Inferior parietal cortex (tissue), 1 donor: ENCODE measurements at regions not wholly inside any gene's neighbourhood (a gene's known extent, or its start where the extent isn't known, plus 50 kb on each side); places are given as distances from the start of the nearest gene placed in this dataset.
"Not testable (repeated sequence)": the region's sequence is repeated elsewhere in the genome, so short reads cannot be mapped to it uniquely, and the experiment has no call there.

Experiments
- DNase-seq: peaks from one replicate; pipeline ENCODE4 v3.0.0-alpha.2; 2016; ENCODE audit errors: extremely low spot score

DNA sequence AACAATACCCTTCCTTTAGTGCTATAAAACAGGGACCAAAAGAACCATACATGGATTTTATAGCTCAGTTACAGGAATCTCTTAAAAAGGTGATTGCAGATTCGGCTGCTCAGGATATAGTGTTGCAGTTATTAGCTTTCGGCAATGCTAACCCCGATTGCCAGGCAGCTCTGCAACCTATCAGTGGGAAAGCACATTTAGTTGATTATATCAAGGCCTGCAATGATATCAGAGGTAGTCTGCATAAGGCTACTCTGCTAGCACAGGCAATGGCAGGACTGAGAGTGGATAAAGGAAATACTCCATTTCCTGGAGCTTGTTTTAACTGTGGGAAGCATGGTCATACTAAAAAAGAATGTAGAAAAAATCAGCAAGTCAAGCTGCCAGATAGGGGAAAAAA, 327.7 kb downstream of the REEP3 start:
- DNase-seq: not testable (repeated sequence)

DNA sequence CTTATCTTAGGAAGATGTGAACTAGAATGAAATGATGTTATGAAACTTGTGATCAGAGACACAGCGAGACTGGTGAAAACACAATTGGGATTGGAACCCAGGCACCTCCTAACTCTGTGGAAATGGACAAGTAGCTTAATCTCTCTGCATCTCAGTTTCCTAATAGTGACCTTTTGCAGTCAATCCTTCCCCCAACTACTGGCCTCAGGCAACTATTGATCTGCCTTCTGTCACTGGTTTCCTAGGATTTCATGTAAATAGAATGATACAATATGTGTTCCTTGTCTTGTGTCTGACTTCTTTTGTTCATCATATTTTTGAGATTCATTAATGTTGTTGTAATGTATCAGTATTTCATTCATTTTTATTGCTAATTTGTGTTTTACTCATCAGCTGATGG, 341.7 kb downstream of the REEP3 start:
- no peak for DNase-seq

- no peak for DNase-seq
Measured at GRCh38 chr10:63865210-63865609, 344.0 kb downstream of the REEP3 start.

DNA sequence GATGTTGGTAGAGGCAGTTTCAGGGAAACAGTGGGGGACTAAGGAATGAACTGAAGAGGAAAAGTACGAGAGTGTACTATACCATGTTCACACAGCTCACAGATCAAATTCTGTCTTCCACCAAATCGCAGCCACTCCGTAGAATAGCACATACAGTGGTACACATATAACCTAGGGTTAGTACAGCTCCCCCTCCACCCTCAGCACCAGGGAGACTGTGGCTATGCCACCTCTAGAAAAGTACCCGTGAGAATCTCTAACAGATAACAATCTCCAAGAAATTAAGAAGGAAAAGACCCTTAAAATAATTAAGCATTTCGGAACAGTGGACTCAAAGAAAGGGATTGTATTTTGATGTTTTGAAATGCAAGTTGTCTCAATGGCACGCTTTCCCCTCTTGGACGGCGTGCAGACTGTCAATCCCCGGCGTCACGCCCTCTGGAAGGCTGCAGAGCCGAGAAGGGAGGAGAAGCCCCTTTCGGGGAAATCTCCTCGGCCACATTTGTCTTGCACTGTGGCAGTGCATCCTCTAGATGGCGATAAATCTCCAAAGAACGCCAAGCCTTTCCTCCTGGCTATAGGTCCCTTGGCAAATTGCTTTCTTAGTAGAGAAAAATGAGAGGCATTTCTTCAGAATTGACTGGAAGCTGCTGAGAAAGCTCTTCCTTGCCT, 345.0 kb downstream of the REEP3 start:
- peak; percentile 82 for DNase-seq

DNA sequence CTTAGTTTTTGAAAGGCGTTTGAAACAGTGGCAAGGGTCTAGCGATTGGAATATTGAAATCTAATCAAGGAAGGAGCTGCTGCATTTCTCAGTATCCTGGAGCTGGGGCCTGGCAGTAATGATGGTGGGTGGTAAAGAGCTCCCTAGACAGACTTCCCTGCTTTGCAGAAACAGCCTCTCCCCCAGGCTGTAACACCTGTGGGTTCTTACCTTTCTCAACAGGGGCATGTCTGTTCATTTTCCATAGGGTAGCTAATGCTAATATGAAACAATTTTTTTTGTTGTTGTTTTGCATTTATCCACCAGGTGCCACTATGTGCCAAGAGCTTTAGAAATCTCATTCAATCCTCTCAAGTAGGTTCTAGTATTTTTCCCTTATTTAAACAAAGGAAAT, 345.5 kb downstream of the REEP3 start:
- peak; percentile 17 for DNase-seq

GRCh38 chr10:63878428-63878827, 357.2 kb downstream of the REEP3 start:
- no peak for DNase-seq

- no peak for DNase-seq
Measured at GRCh38 chr10:63883861-63884260, 362.7 kb downstream of the REEP3 start.

GRCh38 chr10:63884426-63884825, 363.2 kb downstream of the REEP3 start:
- DNase-seq: no peak

DNA sequence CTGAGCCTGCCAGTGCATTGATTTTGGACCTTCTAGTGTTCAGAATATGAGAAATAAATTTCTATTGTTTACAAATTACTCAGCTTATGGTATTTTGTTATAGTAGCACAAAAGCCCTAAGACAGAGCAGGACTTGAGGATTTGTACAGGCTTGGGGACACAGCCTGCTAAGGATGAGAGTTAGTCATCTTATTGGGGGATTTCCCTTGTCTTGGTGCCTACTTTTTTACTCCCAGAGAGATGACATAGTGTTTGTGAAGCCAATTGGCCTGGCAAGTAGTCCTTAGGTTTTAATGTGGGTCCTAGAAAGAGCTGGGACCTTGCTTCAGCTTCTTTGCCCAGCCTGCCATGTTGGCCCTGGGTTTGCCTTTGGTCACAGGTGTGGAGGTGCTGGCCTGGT, 364.0 kb downstream of the REEP3 start:
- DNase-seq: no peak

DNA sequence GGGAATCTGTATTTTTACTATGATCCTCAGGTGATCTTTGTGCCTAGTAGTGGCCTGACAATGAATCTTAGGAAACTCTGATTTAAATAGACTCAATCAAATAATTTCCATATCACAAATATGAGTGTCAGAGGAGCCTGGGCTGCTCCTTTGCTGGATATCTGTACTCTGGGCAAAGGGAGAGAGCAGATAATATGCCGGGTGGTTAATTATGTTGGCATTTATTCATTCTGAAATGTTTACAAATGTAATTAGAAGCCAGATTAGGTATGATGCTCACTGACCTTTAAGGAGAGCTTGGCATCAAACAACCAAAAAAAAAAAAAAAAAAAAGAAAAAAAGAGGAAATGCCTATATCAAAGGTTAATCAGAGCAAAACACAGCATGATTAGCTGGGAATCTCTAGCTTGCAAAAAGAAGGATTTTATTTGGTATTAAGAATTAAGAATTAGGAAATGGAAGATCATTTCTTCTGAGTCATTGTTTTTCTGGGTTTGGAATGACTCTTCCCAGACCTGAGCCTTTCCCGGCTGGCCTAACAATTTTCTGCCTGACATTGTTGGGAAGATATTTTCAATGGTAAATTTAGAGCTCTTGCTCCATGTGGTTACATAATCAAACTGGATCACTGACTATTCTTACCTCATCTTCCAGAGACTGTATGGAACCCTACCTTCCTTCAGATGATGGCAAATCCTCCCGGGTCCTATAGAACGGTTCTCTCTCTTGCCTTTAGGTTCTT, 365.3 kb downstream of the REEP3 start:
- DNase-seq: no peak

DNA sequence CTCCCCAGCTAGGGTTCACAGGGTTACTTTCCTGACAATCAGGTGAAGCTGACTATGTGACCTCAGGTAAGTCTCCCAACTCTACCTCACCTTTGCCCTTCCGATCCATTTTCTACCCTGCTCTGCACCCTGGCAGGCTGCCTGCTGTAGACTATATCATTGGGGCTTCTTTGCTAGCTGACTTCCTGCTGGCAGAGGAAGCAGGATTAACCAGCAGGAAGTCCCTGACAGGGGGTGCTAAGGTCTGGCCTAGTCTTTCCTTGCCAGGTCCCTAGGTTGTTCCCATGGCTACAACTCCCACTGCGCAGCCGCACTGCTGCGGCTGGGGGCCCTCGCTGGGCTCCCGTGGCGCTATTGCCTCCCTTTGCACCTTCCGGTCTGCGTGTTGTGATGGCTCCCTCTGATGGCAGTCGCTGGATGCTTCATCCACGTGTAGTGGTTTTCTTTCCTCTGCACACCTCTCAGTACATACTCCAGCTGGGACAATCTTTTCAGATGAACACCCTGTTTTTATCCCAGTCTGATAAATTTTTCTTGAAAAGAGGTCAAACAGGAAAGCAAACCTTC, 365.9 kb downstream of the REEP3 start:
- DNase-seq: no peak

GRCh38 chr10:63887600-63888370, 366.6 kb downstream of the REEP3 start:
- DNase-seq: no peak

GRCh38 chr10:63889803-63890202, 368.6 kb downstream of the REEP3 start:
- no peak for DNase-seq

DNA sequence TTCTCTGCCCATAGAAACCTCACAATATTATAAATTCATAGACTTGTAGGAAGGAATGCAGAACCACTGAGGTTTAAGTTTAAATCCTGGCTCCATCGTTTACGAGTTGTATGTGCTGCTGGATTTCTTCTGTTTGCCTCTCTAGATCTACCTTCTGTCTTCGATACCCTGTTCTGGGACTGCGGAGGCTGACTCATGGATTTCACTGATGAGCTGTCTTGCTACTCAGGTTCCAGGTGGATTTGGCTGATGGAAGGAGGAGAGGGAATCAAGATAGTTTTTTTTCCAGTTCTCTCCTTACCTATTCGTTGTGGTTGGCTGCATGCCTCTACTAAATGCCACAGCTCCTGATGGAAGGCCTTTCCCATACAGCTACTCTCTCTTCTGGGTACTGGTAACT, 375.8 kb downstream of the REEP3 start:
- no peak for DNase-seq

DNA sequence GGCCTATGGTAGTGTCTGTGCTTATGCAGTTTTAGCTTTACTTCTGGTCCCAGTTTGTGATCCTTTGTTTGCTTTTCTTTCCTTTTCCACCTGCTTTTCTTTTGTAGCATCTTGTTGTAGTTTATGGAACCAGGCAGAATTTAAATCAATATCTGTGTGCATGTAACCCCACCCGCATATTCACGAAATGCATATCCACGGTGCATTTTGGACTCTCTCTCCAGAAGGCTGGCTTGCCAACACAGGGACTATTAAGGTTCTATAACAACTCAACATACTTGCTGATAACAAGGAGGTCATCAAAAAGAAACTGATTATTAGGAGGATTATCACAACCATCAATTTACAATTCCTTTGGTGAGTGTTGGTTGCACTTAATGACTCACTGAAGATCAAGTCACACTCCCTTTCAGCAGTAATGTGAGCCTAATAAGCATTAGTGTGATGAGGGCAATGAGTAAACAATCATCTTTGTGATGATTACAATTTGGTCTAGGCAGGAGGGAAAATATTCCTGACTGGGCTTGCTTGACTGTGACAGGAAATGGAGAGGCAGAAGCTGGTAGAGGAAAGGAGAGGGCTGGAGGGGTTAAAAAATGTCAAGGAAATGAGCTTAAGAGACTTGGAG, 378.6 kb downstream of the REEP3 start:
- no peak for DNase-seq

- DNase-seq: no peak
Measured at GRCh38 chr10:63901228-63901627, 380.0 kb downstream of the REEP3 start.

DNA sequence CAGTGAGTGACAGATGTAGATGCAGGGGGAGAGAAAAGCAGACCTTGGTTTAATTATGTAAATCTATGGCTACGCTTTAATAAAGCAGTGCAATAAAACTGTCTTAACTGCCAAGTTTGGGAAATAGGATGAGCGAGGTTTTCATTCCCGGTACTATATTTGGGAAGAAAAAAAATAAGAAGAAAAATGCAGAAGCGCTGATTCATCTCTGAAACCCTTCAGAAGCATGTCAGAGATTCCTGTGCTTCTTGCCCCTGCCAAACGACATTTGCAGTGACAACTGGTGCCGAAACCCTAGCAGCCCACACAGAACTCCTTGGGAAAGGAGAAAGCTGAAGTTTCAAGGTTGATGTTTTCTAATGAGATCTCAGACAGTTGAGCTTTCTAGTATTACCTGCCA, 380.7 kb downstream of the REEP3 start:
- no peak for DNase-seq

- DNase-seq: no peak
Measured at GRCh38 chr10:63910806-63911205, 389.6 kb downstream of the REEP3 start.

DNA sequence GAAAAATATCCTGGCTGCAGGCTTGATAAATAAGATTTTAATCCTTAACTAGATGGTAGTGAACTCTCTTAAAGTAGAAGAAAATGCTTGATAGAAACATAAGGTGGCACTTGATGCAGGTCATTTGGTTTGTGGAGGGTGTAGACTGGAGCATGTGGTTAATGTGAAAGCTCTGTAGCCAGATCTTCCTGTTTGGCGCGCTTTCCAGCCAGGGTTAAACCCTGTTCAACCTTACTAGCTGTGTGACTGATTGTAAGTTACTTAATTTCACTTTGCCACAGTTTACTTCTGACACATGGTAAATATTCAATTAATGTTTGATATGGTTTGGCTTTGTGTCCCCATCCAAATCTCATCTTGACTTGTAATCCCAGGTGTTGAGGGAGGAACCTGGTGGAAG, 394.0 kb downstream of the REEP3 start:
- no peak for DNase-seq

DNA sequence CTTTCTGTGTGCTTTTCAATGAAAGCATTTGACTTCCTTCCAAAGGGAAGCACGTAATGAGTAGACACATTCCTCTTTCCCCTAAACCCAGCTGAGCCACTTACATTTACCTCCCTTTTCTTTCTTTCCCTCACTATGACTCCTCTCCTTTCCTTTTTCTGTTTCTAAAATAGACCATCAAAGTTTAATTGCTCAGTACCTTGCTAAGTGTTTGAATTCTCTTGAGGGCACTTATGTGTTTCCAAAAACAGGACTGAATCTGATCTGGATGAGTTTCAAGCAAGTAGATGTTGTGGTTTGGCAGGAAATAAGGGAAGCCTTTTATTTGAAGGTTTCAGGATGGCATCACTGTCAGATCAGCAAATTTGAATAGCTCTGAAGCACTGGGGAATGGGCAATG, 396.2 kb downstream of the REEP3 start:
- no peak for DNase-seq

GRCh38 chr10:63919575-63920279, 398.5 kb downstream of the REEP3 start:
- no peak for DNase-seq
